WERI-Rb-1 (cell line): ENCODE measurements at regions not wholly inside any gene's neighbourhood (a gene's known extent, or its start where the extent isn't known, plus 50 kb on each side); places are given as distances from the start of the nearest gene placed in this dataset.

Experiments
- DNase-seq: peaks from one replicate; pipeline ENCODE4 v3.0.0-alpha.2; 2020
- H3K27ac ChIP-seq: fragments of 250-450 bp; sonication (Bioruptor Pico); 2 replicates; pipeline ENCODE4 v1.5.1; 2020; ENCODE audit warnings: mild to moderate bottlenecking, moderate library complexity
- H3K27me3 ChIP-seq: fragments of 250-450 bp; sonication (Bioruptor Pico); 2 replicates; pipeline ENCODE4 v1.5.1; 2021; ENCODE audit warnings: mild to moderate bottlenecking, low read depth, moderate library complexity; ENCODE audit not compliant: insufficient read depth, severe bottlenecking
- H3K36me3 ChIP-seq: fragments of 250-450 bp; sonication (Bioruptor Pico); 2 replicates; pipeline ENCODE4 v1.5.1; 2020; ENCODE audit warnings: mild to moderate bottlenecking, moderate library complexity
- H3K4me3 ChIP-seq: 2 replicates; pipeline ENCODE4 v1.5.1; 2011; ENCODE audit warnings: low read depth, mild to moderate bottlenecking, control low read depth, low read length
- H3K9me3 ChIP-seq: fragments of 250-450 bp; sonication (Bioruptor Pico); 2 replicates; pipeline ENCODE4 v1.5.1; 2021; ENCODE audit warnings: mild to moderate bottlenecking, moderate library complexity; ENCODE audit not compliant: severe bottlenecking
- CTCF ChIP-seq: IDR thresholded peaks from 2 replicates; pipeline ENCODE4 v1.5.1; 2011; ENCODE audit warnings: low read depth, mild to moderate bottlenecking, control low read depth, inconsistent platforms, low read length

- no peak for DNase-seq
- no peak for TF ChIP-seq CTCF
- no peak overlapping the region for H3K4me3 ChIP-seq
- H3K27ac ChIP-seq, result no peak overlapping the region
- no peaks in the 10 kb centered on the region for H3K36me3 ChIP-seq
- no peaks in the 10 kb centered on the region for H3K9me3 ChIP-seq
- peaks cover 75% of the 10 kb centered on the region for H3K27me3 ChIP-seq
Observed at GRCh38 chr14:38868399-38869290, 234.4 kb downstream of the SEC23A start.

- Histone ChIP-seq H3K9me3 (no peaks in the 10 kb centered on the region), H3K27ac (no peak overlapping the region), H3K27me3 (peaks cover 75% of the 10 kb centered on the region), H3K4me3 (no peak overlapping the region), H3K36me3 (no peaks in the 10 kb centered on the region)
- DNase-seq, result peak; percentile 73
- peak; percentile 81 for TF ChIP-seq CTCF
Observed at GRCh38 chr14:38867561-38868150, 235.4 kb downstream of the SEC23A start.

DNA sequence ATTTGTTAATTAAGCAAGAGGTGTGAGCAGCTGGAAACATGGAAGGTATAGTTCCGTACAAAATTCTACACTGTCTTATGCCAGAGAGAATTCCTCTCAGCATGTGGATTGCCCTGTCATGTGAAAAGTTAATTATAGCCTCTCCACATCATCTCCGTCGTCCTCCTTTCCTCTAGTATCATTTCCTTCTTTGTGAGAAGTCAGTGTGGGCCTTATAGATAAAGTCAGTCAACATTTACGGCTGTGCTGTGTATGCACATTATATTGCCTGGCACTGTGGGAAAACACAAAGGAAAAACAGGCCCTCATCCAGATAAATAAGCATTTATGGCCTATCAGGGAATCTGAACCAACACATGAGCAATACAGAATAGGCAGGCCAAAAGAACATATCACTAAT is 236.6 kb downstream of the SEC23A start:
- no peaks in the 10 kb centered on the region for H3K36me3 ChIP-seq
- no peaks in the 10 kb centered on the region for H3K9me3 ChIP-seq
- TF ChIP-seq CTCF, result no peak
- no peak for DNase-seq
- H3K27ac ChIP-seq, result no peak overlapping the region
- H3K4me3 ChIP-seq, result no peak overlapping the region
- peaks cover 78% of the 10 kb centered on the region for H3K27me3 ChIP-seq

DNA sequence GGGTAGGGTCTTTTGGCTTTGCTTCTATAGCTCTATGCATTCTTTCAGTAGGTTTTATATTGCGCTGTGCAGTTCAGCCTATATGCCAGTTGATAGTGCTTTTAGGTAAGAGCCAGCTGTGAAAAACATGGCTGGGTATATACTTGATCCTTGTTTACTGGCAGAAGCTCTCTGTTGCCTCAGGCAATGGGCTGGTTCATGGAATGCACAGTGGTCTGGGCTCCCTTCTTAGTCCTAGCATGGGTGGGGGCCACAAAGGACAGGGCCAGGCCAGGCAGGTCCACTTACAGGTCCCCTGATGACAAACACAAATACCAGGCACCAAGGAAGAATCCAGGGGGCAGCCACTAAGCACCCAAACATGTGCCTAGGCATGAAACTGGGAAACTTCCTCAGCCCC is 240.7 kb downstream of the SEC23A start:
- H3K4me3 ChIP-seq, result no peak overlapping the region
- H3K9me3 ChIP-seq, result no peaks in the 10 kb centered on the region
- TF ChIP-seq CTCF, result no peak
- H3K27me3 ChIP-seq, result peaks cover 71% of the 10 kb centered on the region
- no peak overlapping the region for H3K27ac ChIP-seq
- no peak for DNase-seq
- H3K36me3 ChIP-seq, result no peaks in the 10 kb centered on the region

DNA sequence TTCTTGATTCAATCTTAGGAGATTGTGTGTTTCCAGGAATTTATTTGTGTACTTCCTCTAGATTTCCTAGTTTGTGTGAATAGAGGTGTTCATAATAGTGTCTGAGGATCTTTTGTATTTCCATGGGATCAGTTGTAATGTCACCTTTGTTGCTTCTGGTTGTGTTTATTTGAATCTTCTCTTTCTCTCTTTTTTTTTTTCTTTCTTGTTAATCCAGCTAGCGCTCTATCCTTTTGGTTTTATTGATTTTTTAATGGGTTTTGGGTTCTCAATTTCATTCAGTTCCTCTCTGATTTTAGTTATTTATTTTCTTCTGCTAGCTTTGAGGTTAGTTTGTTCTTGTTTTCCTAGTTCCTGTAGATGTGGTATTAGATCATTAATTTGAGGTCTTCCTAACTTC is 242.5 kb downstream of the SEC23A start:
- Histone ChIP-seq H3K36me3 (no peaks in the 10 kb centered on the region), H3K27ac (no peak overlapping the region), H3K9me3 (no peaks in the 10 kb centered on the region), H3K4me3 (no peak overlapping the region), H3K27me3 (peaks cover 53% of the 10 kb centered on the region)
- DNase-seq, result no peak
- no peak for TF ChIP-seq CTCF
